ENCODE measurements at regions not wholly inside any gene's neighbourhood (a gene's known extent, or its start where the extent isn't known, plus 50 kb on each side); places are given as distances from the start of the nearest gene placed in this dataset.

DNA sequence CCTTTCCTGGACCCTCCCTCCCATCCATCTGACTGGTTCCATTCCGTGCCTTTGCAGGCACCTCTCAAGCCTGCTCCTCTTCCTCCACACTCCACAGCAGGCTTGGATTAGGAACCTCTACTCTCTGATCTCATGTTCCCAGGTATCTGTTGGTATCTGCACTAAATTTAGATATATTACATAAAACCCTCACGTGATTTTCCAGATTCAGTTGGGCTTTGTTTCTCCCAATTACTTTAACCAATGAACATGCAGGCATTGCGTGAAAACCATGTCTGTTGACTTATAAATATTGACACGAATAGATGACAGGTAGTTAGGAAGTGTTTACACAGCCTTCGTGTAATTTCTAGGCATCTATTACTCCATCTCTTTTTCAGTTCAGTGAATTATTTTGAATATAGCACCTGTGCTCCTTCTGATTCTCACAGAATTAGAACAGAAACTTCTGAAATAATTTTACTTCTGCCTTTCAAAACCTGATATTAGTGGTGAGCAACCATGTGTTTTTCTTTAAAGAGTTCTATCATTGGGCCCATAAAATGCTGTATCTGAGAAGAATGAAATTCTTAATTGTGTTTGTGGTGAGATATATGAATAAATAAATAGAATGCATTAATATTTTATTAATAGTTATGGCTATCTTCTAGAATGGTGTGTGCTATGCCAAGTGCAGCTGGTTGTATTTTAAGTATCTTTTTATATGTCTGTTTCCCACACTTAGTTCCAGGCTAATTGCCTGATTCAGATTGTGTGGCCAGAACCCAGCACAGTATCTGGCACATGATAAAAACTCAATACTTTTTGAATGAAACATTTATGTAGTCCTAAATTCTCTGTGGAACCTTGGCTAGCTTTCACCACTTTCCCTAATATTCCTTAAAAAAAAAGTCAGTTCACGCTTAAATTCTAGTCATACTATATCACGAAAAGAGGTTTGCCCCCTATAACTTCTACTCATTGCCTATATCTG is 304.8 kb downstream of the QDPR start:
- H3K4me3 ChIP-seq (ENCODE audit: extremely low read depth, insufficient read depth, low read length, poor library complexity, severe bottlenecking) = no peak overlapping the region
- H3K9me3 ChIP-seq (ENCODE audit: control insufficient read depth, low read length) = peaks cover 6% of the 10 kb centered on the region
- H3K36me3 ChIP-seq (ENCODE audit: control insufficient read depth, insufficient read depth, low read length) = no peaks in the 10 kb centered on the region
- no peak overlapping the region for H3K27ac ChIP-seq (ENCODE audit: low read depth, low read length, severe bottlenecking)
- no peaks in the 10 kb centered on the region for H3K4me1 ChIP-seq (ENCODE audit: control insufficient read depth, insufficient read depth, low read length, poor library complexity, severe bottlenecking)
- WGBS, 2 experiments (ENCODE audit: insufficient coverage in 2 of 2) = 80 to 97% methylated on average over 4 to 6 of the region's 7 CpGs

DNA sequence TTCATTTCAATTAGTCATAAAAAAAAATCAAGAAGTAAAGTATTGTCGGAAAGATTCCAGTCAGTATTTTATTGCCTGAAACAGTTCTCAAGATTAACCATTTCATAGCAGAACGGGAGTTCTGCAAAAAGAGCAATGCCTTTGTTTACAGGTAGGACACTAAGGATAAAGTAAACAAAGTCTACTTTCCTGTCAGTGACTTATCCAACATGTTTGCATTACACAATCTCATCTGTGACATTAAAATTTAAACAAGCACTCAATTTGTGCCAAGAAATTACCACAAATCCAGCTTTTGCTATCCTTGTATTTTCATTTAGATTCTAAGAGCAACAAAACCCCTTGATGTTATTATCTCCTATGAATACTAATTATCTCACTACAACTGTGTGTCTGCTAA is 306.5 kb upstream of the LDB2 start:
- Histone ChIP-seq H3K4me1 (ENCODE audit: control insufficient read depth, insufficient read depth, low read length, poor library complexity, severe bottlenecking) (no peaks in the 10 kb centered on the region), H3K27ac (ENCODE audit: low read depth, low read length, severe bottlenecking) (no peak overlapping the region), H3K36me3 (ENCODE audit: control insufficient read depth, insufficient read depth, low read length) (no peaks in the 10 kb centered on the region), H3K4me3 (ENCODE audit: extremely low read depth, insufficient read depth, low read length, poor library complexity, severe bottlenecking) (no peak overlapping the region), H3K9me3 (ENCODE audit: control insufficient read depth, low read length) (peaks cover 6% of the 10 kb centered on the region)
- 77 to 86% methylated on average over 1 to 2 of the region's 2 CpGs for WGBS, 2 experiments (ENCODE audit: insufficient coverage in 2 of 2)

DNA sequence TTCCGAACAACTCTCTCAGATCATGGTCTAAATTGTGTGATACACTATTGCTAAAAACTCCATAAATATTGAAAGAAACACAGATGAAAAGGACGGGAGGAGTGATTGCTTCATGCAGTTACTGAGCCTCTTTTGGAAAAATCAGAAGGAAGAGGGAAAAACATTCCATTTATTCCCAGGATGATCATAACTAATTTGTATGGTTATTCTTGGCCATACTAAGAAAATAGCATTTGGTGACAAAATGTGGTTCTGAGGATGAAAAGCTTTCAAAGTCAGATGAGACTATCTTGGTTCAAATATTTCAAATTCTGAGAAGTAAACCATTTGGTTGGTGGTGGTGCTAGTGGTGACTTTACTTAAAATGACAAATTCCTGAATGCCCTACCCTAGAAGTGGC is 305.4 kb upstream of the LDB2 start:
- H3K27ac ChIP-seq (ENCODE audit: low read depth, low read length, severe bottlenecking) = no peak overlapping the region
- WGBS, 2 experiments (ENCODE audit: insufficient coverage in 2 of 2) = no CpG with 5 or more reads among the region's 2 CpGs
- no peaks in the 10 kb centered on the region for H3K4me1 ChIP-seq (ENCODE audit: control insufficient read depth, insufficient read depth, low read length, poor library complexity, severe bottlenecking)
- H3K9me3 ChIP-seq (ENCODE audit: control insufficient read depth, low read length) = peaks cover 6% of the 10 kb centered on the region
- no peaks in the 10 kb centered on the region for H3K36me3 ChIP-seq (ENCODE audit: control insufficient read depth, insufficient read depth, low read length)
- H3K4me3 ChIP-seq (ENCODE audit: extremely low read depth, insufficient read depth, low read length, poor library complexity, severe bottlenecking) = no peak overlapping the region

DNA sequence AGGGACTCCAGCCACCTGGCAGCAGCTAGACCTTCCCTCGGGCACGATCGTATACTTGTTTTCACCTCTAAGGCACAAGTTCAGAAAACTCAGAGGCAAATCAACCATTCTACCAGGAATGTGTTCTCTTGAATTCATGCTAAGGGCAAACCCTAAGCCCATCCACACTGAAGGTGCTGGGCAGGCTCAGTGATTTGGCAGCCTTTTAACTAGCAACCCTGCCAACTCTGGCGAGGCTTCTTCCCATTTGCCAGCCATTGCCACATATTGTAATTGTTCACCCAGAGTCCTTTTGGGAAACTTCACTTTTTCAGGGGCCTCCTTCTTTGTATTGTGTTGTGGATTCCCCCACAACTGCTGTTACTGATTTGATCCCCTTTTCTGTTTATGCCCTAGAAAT is 298.6 kb upstream of the LDB2 start:
- WGBS, 2 experiments (ENCODE audit: insufficient coverage in 2 of 2) = 95 to 97% methylated on average over 3 to 4 of the region's 4 CpGs
- no peaks in the 10 kb centered on the region for H3K4me1 ChIP-seq (ENCODE audit: control insufficient read depth, insufficient read depth, low read length, poor library complexity, severe bottlenecking)
- H3K27ac ChIP-seq (ENCODE audit: low read depth, low read length, severe bottlenecking) = no peak overlapping the region
- no peak overlapping the region for H3K4me3 ChIP-seq (ENCODE audit: extremely low read depth, insufficient read depth, low read length, poor library complexity, severe bottlenecking)
- no peaks in the 10 kb centered on the region for H3K36me3 ChIP-seq (ENCODE audit: control insufficient read depth, insufficient read depth, low read length)
- no peaks in the 10 kb centered on the region for H3K9me3 ChIP-seq (ENCODE audit: control insufficient read depth, low read length)

DNA sequence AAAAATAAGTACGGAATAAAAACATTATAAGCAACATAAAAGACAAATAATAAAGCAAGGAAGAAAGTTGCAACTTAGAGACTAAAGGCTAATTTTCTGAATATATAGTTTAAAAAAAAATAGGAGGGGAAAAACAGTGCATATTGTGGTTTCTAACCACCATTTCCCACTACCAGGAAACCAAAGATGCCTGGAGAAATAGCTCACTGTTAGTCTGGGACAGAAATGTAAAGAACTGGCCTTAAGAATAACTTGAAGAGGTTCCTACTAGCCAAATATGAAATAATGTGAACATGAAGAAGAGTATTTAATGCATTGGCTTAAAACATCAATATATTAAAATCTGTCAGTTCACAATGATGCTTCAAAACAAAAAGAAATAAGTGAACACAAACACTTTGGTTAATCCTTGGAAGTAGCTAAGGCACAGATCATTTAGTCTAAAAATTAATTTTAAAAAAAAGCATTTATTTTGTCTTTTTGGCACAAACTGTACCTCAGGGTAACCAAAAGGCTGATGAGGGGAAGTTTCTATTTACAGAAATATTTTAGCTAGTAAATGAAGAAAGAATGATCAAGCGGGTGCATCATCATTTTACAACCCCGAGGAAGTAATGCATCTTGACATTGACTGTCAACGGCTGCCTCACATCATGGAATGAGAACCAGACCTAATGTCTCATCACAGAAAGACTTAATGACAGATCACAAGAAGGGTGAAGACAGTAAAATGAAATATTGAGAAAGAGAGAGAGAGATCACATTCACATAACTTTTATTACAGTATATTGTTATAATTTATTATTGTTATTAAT is 297.2 kb upstream of the LDB2 start:
- no peaks in the 10 kb centered on the region for H3K36me3 ChIP-seq (ENCODE audit: control insufficient read depth, insufficient read depth, low read length)
- WGBS, 2 experiments (ENCODE audit: insufficient coverage in 2 of 2) = 100% methylated on average over 3 of the region's 4 CpGs; no CpG with 5 or more reads in 1 of the 2 experiments
- H3K27ac ChIP-seq (ENCODE audit: low read depth, low read length, severe bottlenecking) = no peak overlapping the region
- no peaks in the 10 kb centered on the region for H3K4me1 ChIP-seq (ENCODE audit: control insufficient read depth, insufficient read depth, low read length, poor library complexity, severe bottlenecking)
- no peak overlapping the region for H3K4me3 ChIP-seq (ENCODE audit: extremely low read depth, insufficient read depth, low read length, poor library complexity, severe bottlenecking)
- H3K9me3 ChIP-seq (ENCODE audit: control insufficient read depth, low read length) = no peaks in the 10 kb centered on the region

DNA sequence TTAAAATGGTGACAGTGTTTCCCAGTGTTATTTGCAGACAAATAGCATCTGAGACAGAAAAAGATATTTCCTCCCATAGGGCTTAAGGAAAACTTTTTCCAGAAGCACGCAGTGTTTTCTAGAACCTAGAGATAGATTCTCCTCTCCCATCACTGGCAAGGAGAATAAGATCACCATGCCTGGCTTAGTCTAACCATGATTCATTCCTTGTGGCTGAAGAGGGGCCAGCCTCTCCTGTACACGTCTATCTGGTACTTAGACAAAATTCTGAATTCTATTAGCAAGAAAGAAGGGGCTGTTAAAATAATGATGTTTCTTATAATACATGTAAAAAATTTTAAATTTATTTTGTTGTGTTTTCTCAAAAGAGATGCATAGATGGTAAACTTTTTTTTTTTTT is 296.1 kb upstream of the LDB2 start:
- Histone ChIP-seq H3K27ac (ENCODE audit: low read depth, low read length, severe bottlenecking) (no peak overlapping the region), H3K4me3 (ENCODE audit: extremely low read depth, insufficient read depth, low read length, poor library complexity, severe bottlenecking) (no peak overlapping the region), H3K4me1 (ENCODE audit: control insufficient read depth, insufficient read depth, low read length, poor library complexity, severe bottlenecking) (no peaks in the 10 kb centered on the region), H3K9me3 (ENCODE audit: control insufficient read depth, low read length) (no peaks in the 10 kb centered on the region), H3K36me3 (ENCODE audit: control insufficient read depth, insufficient read depth, low read length) (no peaks in the 10 kb centered on the region)
- WGBS, 2 experiments (ENCODE audit: insufficient coverage in 2 of 2) = 100% methylated on average over 1 of the region's 2 CpGs

DNA sequence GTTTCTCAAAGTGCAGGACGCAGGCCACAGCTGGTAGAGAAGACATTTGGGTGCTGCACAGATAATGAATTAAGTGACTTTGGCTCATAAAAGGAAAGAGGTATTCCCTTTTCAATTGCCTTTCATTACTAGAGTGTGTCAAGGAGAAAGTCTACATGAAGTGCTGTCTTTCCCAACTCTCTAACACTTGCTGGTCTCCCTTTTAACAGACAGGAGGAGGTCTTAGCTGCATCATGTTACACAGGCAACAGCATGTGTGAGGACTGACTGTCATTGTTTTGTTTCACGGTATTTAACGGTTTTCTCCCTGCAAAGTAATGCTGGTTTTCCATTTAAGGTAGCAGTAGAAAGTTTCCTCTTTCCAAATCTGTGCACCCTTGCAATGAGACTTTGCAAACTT is 291.3 kb upstream of the LDB2 start:
- 80 to 82% methylated on average over 2 of the region's 3 CpGs for WGBS, 2 experiments (ENCODE audit: insufficient coverage in 2 of 2)

DNA sequence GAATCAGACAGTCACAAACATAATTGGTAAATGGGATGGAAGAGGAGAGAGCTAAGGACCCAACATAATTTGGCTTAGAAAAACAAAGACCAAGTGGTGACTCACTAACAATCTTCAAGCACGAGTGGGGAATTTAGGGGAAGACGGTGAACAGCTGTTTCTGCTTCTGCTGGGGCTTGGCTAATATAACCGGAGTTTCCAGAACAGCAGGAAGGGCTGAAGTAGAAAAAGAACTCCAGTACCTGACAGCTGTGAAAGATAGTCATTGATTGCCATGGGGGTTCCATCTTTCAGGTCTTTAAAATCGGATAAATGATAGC is 290.9 kb upstream of the LDB2 start:
- Histone ChIP-seq H3K4me3 (ENCODE audit: extremely low read depth, insufficient read depth, low read length, poor library complexity, severe bottlenecking) (no peak overlapping the region), H3K36me3 (ENCODE audit: control insufficient read depth, insufficient read depth, low read length) (no peaks in the 10 kb centered on the region), H3K9me3 (ENCODE audit: control insufficient read depth, low read length) (no peaks in the 10 kb centered on the region), H3K4me1 (ENCODE audit: control insufficient read depth, insufficient read depth, low read length, poor library complexity, severe bottlenecking) (peaks cover 5% of the 10 kb centered on the region), H3K27ac (ENCODE audit: low read depth, low read length, severe bottlenecking) (no peak overlapping the region)
- WGBS, 2 experiments (ENCODE audit: insufficient coverage in 2 of 2) = 59 to 92% methylated on average over 3 to 4 of the region's 4 CpGs

More for the DNA sequence above, 291.3 kb upstream of the LDB2 start:
- Histone ChIP-seq H3K4me1 (ENCODE audit: control insufficient read depth, insufficient read depth, low read length, poor library complexity, severe bottlenecking) (peaks cover 5% of the 10 kb centered on the region), H3K27ac (ENCODE audit: low read depth, low read length, severe bottlenecking) (no peak overlapping the region), H3K9me3 (ENCODE audit: control insufficient read depth, low read length) (no peaks in the 10 kb centered on the region), H3K4me3 (ENCODE audit: extremely low read depth, insufficient read depth, low read length, poor library complexity, severe bottlenecking) (no peak overlapping the region), H3K36me3 (ENCODE audit: control insufficient read depth, insufficient read depth, low read length) (no peaks in the 10 kb centered on the region)

DNA sequence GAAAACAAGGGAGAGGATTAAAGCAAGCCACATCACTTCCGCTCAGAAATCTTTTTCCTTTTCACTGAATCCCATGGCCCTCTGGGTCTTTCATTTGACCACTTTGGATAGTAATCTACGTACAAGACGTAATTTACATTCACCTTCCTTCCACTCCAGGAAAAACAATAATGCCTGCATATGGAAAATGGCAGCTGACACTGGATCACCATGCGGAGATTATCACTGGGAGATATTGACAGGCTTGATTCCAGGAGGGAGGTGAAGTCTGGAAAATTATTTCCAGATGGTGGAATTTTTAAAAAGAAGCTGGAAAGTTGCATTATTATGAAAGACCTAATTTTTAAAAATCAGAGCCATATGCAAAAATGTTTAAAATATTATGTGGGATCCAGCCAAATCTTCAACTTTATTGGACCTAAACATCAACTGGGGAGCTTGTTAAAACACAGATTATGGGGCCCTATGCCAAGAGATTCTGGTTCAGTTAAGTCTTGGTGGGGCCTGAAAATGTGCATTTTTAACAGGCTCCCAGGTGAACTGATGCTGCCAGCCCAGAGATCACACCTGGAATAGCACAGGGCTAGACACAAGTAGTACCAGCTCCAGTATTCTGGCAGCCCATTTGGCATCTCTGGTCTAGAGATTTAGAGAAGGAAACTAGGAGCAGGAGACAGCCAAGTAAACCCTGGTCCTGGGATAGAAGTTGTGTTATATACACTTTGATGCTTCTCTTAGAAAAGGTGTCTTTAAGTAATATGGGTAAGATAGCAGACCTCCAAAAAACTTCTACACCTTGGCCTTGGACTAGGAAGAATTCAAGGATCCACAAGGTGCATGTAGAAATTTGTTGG is 290.3 kb upstream of the LDB2 start:
- no peaks in the 10 kb centered on the region for H3K36me3 ChIP-seq (ENCODE audit: control insufficient read depth, insufficient read depth, low read length)
- H3K4me3 ChIP-seq (ENCODE audit: extremely low read depth, insufficient read depth, low read length, poor library complexity, severe bottlenecking) = no peak overlapping the region
- no peaks in the 10 kb centered on the region for H3K9me3 ChIP-seq (ENCODE audit: control insufficient read depth, low read length)
- WGBS, 2 experiments (ENCODE audit: insufficient coverage in 2 of 2) = 92 to 100% methylated on average over 2 of the region's 4 CpGs
- H3K4me1 ChIP-seq (ENCODE audit: control insufficient read depth, insufficient read depth, low read length, poor library complexity, severe bottlenecking) = peaks cover 5% of the 10 kb centered on the region
- no peak overlapping the region for H3K27ac ChIP-seq (ENCODE audit: low read depth, low read length, severe bottlenecking)

DNA sequence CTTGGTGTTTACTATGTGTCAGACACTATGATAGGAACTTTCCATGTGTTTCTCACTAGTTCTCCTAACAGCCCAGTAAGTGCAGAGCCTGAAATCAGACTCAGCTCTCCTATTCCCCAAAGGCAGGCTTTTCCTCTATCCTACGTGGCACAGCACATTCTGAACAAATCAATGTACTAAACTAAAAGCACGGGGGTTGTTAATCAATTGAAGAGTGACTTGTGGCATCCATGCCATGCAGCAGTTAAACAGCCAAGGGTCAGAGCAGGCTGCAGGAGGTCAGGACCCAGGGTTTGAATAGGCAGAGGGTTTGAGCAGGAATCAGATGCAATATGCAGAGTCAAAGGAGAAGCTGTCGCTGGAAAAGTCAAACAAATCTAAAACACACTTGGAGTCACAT is 289.7 kb upstream of the LDB2 start:
- Histone ChIP-seq H3K4me3 (ENCODE audit: extremely low read depth, insufficient read depth, low read length, poor library complexity, severe bottlenecking) (no peak overlapping the region), H3K27ac (ENCODE audit: low read depth, low read length, severe bottlenecking) (no peak overlapping the region), H3K4me1 (ENCODE audit: control insufficient read depth, insufficient read depth, low read length, poor library complexity, severe bottlenecking) (peaks cover 5% of the 10 kb centered on the region), H3K9me3 (ENCODE audit: control insufficient read depth, low read length) (no peaks in the 10 kb centered on the region), H3K36me3 (ENCODE audit: control insufficient read depth, insufficient read depth, low read length) (no peaks in the 10 kb centered on the region)
- WGBS, 2 experiments (ENCODE audit: insufficient coverage in 2 of 2) = 17 to 80% methylated on average over 1 of the region's 3 CpGs

All from mesodermal cell (in vitro differentiated cells).